GM19467 (cell line): ENCODE measurements at regions not wholly inside any gene's neighbourhood (a gene's known extent, or its start where the extent isn't known, plus 50 kb on each side); places are given as distances from the start of the nearest gene placed in this dataset.

ENCODE experiments used
- ATAC-seq: cut with Tn5 transposase; IDR thresholded peaks from one replicate; pipeline ENCODE4 v1.9.1; 2021; ENCODE audit warnings: mild to moderate bottlenecking, moderate library complexity; ENCODE audit not compliant: unreplicated experiment

- no peak for ATAC-seq
Observed at GRCh38 chr2:163291790-163292189, 444.0 kb downstream of the FIGN start.

GRCh38 chr2:163281717-163282116, 443.1 kb upstream of the KCNH7 start:
- ATAC-seq = no peak

- ATAC-seq = no peak
Observed at GRCh38 chr2:163269374-163270021, 430.9 kb upstream of the KCNH7 start.

- no peak for ATAC-seq
Observed at GRCh38 chr2:163266772-163267171, 428.2 kb upstream of the KCNH7 start.

GRCh38 chr2:163265562-163265961, 427.0 kb upstream of the KCNH7 start:
- ATAC-seq = no peak

- ATAC-seq = no peak
Observed at GRCh38 chr2:163264341-163264740, 425.8 kb upstream of the KCNH7 start.

- ATAC-seq = no peak
Observed at GRCh38 chr2:163259489-163259888, 420.9 kb upstream of the KCNH7 start.

- no peak for ATAC-seq
Observed at GRCh38 chr2:163255086-163255485, 416.5 kb upstream of the KCNH7 start.

- ATAC-seq = no peak
Observed at GRCh38 chr2:163253621-163254285, 415.2 kb upstream of the KCNH7 start.

GRCh38 chr2:163252199-163252598, 413.6 kb upstream of the KCNH7 start:
- no peak for ATAC-seq

- ATAC-seq = no peak
Observed at GRCh38 chr2:163248376-163249253, 410.0 kb upstream of the KCNH7 start.

- no peak for ATAC-seq
Observed at GRCh38 chr2:163247847-163248220, 409.3 kb upstream of the KCNH7 start.

GRCh38 chr2:163247156-163247846, 408.7 kb upstream of the KCNH7 start:
- no peak for ATAC-seq

GRCh38 chr2:163246135-163246534, 407.6 kb upstream of the KCNH7 start:
- ATAC-seq = no peak

GRCh38 chr2:163236553-163236952, 398.0 kb upstream of the KCNH7 start:
- ATAC-seq = no peak

GRCh38 chr2:163231666-163232065, 393.1 kb upstream of the KCNH7 start:
- ATAC-seq = no peak

- ATAC-seq = no peak
Observed at GRCh38 chr2:163213661-163214081, 375.1 kb upstream of the KCNH7 start.

- ATAC-seq = no peak
Observed at GRCh38 chr2:163210430-163210918, 371.9 kb upstream of the KCNH7 start.

- no peak for ATAC-seq
Observed at GRCh38 chr2:163207693-163208370, 369.3 kb upstream of the KCNH7 start.

- no peak for ATAC-seq
Observed at GRCh38 chr2:163205589-163206254, 367.2 kb upstream of the KCNH7 start.
